ENCODE measurements at regions not wholly inside any gene's neighbourhood (a gene's known extent, or its start where the extent isn't known, plus 50 kb on each side); places are given as distances from the start of the nearest gene placed in this dataset.

DNA sequence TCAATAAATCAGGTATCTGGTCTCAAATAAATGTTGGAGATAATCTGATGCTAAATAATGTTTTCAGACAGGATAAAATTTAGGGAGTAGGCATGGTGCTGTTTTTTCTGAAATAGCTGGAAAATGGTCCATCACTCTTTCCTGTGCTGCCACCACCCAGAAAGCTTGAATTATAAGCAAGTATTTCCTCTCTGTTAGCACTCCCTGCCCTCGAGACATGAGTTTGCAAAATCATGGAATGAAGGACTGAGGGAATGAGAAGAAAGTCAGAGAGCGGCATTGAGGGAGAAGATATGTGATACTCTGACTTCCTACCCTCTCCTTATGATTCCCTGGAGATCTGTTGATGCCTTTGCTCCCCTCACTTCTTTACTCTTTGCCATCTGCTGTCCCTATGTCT is 1095.7 kb downstream of the IGSF11 start:
- TF ChIP-seq, protein P1, sequence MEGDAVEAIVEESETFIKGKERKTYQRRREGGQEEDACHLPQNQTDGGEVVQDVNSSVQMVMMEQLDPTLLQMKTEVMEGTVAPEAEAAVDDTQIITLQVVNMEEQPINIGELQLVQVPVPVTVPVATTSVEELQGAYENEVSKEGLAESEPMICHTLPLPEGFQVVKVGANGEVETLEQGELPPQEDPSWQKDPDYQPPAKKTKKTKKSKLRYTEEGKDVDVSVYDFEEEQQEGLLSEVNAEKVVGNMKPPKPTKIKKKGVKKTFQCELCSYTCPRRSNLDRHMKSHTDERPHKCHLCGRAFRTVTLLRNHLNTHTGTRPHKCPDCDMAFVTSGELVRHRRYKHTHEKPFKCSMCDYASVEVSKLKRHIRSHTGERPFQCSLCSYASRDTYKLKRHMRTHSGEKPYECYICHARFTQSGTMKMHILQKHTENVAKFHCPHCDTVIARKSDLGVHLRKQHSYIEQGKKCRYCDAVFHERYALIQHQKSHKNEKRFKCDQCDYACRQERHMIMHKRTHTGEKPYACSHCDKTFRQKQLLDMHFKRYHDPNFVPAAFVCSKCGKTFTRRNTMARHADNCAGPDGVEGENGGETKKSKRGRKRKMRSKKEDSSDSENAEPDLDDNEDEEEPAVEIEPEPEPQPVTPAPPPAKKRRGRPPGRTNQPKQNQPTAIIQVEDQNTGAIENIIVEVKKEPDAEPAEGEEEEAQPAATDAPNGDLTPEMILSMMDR (IDR thresholded peaks at IDR 0.05): no peak
- TF ChIP-seq POLR2A (IDR thresholded peaks at IDR 0.05): no peak
- TF ChIP-seq POLR2AphosphoS5 (IDR thresholded peaks at IDR 0.05; ENCODE audit: insufficient read depth in 1 of 2, low read depth in 1 of 2): no peak
